Body of pancreas (tissue), 4 donors: ENCODE measurements at regions not wholly inside any gene's neighbourhood (a gene's known extent, or its start where the extent isn't known, plus 50 kb on each side); places are given as distances from the start of the nearest gene placed in this dataset.

Experiments used
- CTCF ChIP-seq, 7 experiments: fragments of 450-650 bp in 4 of 7; fragments of 200-600 bp in 3 of 7; sonication (generic) in 3 of 7; IDR thresholded peaks; one replicate each; pipeline ENCODE4 v1.5.1; 2016 to 2019; ENCODE audit warnings: antibody characterized with exemption in 7 of 7
- POLR2A ChIP-seq, 3 donors: fragments of 450-650 bp; IDR thresholded peaks; one replicate each; pipeline ENCODE4 v1.6.1; 2016; ENCODE audit warnings: antibody characterized with exemption in 3 of 3, mild to moderate bottlenecking in 2 of 3

GRCh38 chr3:20316238-20316637 is 130.2 kb upstream of the SGO1 start:
- no peak for TF ChIP-seq POLR2A (IDR thresholded peaks at IDR 0.05)
- no peak for TF ChIP-seq CTCF (IDR thresholded peaks at IDR 0.05)
